IPS-NIHi7 (cell line): ENCODE measurements at regions not wholly inside any gene's neighbourhood (a gene's known extent, or its start where the extent isn't known, plus 50 kb on each side); places are given as distances from the start of the nearest gene placed in this dataset.

Experiments used
- DNase-seq: peaks from one replicate; pipeline ENCODE4 v3.0.0; 2012; ENCODE audit warnings: mixed read lengths; ENCODE audit errors: extremely low spot score

DNA sequence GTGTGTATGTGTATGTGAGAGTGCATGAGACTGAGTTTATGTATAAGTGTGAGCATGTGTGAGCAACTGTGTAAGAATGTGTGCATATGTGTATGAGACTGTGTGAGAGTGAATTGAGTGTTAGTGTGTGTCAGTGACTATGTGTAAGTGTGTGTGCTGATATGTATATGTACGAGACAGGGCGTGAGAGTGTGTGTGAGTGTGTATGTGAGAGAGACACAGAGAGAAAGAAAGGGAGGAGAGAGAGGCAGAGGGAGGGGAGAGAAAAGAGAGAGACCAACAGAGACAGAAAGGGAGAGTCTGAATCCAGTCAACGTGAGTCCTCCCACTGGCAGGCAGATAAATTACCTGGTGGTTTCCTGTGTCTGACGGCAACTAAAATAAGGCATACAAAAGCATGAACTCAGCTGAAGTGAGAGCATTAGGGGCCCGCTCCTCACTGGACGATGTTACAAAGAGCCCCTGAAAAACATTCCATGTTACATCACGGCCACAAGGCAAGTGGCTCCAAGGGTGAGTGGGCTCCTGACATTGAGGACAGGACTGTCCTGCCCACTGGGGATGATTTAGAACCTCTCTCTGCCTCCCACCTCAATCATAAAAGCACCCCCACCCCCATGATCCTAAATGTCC lies 66.6 kb upstream of the TIAM1 start:
- no peak for DNase-seq

DNA sequence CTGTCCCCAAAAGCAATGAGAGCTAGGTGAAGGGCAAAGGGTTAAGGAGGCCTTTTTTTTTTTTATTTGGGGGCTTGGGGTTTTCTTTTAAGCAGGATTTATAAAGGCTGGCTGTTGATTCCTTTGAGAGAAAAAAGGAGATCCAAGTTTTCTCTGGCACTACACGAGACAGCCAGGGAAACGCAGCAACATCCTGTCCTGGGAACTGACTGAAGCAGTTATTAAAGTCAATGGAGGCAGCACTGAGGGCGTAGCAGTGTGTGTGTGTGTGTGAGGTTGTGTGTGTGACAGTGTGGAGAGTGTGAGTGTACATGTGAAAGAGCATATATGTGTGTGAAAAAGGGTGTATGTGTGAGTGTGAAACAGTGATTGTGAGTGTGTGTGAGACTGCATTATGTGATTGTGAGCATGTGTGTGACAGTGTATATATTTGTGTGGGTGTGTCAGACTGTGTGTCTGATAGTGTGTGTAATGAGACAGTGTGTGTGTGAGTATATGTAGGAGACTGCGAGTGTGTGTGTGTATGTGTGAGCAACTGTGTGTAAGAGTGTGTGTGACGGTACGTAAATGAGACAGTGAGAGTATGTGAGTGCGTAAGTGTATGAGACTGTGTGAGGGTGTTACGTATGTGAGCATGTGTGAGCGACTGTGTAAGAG lies 65.9 kb upstream of the TIAM1 start:
- DNase-seq: no peak

DNA sequence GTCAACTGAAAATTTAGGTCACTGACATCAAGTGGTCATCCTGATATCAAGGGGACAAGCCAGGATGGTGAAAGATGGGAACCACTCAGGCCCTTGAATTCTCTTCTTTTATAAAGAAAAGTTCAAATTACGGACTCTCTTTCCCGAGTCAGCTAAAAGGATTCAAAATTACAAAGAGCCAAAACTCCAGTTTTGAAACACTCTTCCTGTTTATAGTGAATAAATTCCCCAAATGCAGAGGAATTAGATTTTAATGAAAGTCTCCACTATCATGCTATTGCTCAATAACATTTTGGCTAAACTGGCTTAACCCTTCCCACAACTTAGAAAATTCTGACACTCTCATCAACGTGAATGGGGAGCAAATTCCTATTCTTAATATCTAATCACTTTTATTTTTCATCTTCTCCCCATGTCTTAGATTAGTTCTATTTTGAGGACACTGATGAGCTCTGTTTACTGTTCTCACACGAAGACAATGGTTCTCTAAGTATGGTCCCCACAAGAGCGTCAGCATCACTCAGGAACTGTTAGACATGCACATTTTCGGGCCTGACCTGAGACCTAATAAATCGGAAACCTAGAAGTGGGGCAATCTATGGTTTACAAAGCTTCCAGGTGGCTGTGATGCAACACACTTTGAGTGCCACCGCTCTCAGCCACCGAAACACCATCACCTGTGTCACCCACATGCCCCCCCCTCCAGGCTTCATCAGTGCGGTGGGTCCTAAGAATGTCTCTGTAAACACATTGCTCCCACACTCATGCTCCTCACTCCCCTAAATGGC lies 64.4 kb upstream of the TIAM1 start:
- DNase-seq: no peak

DNA sequence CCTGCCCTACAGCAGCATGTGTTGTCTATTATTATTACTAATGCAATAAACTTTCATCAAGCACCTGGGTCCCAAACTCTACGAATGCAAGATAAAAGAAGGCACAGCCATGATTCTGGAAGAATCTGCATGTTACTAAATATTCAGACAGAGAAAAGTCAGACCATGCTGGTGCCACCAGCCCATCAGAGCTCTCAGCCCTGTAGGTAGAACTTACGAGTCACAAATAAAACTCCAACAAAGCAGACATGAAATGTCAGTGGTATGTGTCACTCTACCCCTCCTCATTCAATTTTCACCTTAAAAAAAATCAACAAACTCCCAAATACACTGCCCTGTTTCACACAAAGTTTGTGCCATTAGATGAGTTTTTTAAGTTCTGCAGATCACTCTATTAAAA lies 62.4 kb upstream of the TIAM1 start:
- no peak for DNase-seq

DNA sequence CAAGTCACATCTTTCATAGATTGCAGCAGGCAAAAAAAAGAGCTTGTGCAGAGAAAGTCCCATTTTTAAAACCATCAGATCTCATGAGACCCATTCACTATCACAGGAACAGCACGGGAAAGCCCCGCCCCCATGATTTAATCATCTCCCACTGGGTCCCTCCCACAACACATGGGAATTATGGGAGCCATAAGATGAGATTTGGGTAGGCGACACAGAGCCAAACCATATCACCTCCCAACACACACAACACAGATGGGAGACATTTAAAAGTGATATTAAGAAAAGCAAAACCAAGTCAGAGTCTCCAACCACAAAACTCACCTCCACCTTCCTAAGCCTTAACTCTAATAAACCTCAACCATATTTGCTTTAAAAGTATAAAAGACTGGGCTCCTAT lies 61.5 kb upstream of the TIAM1 start:
- no peak for DNase-seq

DNA sequence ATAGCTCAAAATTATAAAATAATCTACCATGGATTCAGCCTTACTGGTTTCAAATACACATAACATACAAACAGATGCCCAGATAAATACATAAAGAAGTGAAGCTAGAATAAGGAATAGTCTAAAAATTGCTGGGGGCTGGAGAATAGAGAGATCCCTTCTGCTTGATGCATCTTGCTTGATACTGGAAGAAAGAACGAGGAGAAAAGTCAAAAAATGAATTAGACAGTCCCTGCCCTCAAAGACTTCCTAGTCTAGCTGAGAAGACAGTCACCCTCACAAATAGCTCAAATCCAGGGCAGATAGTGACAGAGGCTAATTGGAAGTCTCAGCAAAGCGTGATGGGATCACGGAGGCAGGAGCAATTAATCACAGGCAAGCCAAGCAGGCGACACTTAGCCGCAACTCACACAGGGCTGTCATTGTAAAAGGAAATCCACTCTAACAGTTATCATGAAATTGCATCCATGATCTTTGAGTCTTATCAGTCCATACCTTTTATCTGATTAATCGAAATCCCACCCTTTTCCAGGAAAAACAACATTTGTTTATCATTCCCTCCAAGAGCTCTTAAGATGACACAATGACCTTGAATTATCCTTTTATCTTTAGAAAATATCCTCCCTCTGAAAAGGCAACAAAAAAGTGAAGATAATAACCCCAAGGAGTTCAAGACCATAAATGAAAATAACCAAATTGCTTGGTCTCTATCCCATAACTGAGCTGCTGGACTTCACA lies 59.7 kb upstream of the TIAM1 start:
- DNase-seq: no peak

DNA sequence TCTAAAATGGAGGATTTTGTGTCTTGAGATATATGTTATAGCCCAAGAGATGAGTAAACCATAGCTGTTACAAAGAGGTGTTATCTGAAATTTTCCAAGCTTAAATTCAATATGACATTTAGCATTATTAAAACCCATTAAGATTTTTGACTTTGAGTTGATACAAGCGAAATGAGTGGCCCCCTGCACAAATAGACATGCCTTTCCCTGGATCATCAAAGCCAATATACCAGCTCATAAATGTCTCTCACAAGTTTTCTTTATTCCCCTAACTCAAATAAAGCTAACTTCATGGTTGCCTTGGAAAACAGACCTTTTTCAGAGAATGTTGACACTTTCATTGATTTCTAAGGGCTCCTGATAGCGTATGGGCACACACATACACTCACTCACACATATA lies 55.5 kb upstream of the TIAM1 start:
- no peak for DNase-seq

DNA sequence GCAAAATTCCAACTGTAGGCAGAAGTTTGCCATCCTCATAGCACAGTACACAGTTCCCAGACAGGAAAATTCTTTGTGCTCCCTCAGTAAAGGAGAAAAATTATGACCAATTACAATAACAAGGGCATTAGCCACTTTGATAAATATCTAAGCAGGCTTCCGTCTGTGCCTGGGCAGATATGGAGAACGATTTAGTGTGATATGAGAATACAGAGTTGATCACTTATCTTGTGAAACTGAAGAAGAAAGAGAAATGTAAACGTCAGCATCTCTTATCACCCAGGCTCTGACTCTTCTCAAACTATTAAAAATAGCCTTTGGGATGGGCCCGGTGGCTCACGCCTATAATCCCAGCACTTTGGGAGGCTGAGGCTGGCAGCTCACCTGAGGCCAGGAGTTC lies 54.5 kb upstream of the TIAM1 start:
- no peak for DNase-seq

DNA sequence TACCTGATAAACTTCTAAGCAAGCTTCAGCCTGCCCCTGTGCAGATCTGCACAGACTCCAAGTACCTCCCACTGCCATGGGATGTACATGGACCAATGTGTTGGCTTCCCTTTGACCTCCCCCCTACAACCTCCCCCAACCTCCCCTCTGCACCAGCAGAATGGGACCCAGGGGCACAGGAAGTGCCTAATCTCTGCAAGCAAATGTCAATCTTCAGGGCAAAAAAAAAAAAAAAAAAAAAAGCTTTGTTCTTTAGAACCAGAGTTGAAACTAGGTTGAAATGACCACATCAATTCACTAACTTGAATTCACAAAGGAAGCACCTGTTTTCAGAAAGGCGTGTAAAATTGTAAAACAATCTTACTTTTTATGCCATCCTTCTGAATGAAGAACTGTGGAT lies 53.9 kb upstream of the TIAM1 start:
- peak; percentile 20 for DNase-seq

DNA sequence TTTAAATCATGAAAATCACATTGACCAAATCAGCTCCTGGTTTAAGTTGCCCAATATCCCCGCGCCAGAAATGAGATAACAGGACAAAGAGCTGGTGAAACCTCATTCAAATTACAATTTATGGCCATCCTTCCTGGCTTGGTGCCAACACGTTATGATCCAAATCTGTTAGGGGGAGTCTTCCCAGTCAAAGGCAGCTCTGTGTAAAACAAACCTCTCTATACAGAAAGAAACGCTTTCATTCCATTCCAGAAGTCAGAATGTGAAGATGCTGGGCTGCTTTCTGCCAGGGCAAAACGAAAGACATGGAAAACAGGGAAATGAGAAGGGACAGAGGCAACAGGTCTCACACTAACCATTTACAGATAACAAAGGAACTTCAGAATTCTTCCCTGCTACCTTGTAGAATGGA lies 53.5 kb upstream of the TIAM1 start:
- no peak for DNase-seq

DNA sequence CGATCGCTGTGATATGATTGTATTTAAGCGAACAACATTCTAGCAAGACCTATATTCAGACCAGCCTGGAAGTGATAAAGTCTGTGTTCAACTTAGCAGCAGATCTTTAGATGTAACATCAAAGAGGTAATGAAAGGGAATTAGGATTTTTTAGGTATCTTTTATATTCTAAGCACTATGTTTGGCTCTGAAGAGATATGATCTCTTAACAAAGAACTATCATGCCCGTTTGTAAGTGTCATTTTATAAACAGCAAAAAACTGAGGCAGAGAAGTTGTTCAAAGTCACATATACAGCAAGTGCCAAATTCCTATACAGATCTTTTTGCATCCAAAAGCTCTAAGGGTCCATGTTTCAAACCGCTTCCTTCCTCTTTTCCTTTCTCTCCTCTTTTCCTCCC lies 53.0 kb upstream of the TIAM1 start:
- DNase-seq: no peak

DNA sequence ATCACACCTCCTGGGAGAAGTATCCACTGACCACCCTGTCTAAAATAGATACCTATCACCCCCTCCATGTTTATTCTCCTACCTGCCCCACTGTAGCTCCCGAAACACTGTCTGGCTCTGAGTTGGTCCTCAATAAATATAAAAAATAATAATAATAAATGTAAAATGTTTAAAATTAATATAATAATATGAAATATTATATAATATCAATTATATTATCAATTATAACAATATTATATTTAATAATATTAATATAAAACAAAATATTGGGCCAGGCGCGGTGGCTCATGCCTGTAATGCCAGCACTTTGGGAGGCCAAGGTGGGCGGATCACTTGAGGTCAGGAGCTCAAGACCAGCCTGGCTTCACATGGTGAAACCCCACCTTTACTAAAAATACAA lies 52.3 kb upstream of the TIAM1 start:
- no peak for DNase-seq

DNA sequence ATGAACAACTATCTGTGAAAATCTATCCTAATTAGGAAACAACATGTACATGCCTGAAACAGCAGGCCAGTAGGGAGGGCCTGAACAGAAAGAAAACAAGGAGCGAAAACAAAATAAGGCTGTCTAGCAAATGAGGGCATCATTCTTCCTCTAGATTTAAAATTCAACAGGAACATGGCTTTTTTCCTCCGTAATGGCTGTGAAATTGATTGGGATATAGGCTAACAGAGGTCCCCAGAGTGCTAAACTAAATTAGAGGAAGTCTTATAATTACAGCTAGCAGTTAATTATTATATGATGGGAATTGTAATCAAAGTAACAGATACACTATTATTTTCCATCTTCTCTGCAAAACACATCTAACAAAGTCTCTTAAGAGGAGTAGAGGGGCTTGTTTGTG lies 51.7 kb upstream of the TIAM1 start:
- no peak for DNase-seq

DNA sequence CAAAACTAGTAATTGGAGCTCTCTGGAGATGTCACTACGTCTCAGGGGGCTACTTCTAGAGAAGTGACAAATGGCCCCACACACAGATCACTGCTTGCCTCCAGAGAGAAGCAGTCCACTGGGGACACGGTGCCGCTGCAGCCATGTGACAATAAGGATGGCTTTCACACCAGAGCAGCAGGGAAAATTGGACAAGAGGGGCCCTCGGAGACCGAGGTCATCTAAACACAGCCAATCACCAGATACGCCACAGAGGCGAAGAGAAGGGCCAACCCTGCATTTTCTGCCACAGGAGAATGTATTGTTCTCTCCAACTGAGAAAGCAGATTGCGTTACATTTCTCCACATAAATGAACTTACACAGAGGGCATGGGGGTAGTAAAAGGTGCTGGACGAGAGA lies 51.2 kb upstream of the TIAM1 start:
- DNase-seq: no peak

DNA sequence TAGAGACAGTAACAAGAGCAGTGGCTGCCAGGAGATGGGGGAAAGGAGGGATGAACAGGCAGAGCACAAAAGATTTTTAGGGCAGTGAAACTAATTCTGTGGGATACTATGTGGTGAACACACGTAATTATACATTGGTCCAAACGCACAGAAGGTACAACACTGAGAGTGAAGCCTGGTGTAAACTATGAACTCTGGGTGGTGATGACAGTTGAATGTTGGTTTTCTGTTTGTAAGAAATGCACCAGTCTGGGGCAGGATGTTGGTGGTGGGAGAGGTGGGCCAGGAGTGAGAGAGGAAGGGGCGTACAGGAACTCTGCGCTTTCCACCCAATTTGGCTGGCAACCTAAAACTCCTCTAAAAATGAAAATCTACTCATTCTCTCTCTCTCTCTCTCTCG lies 50.2 kb upstream of the TIAM1 start:
- no peak for DNase-seq
